Neutrophil (primary cell): ENCODE measurements at regions not wholly inside any gene's neighbourhood (a gene's known extent, or its start where the extent isn't known, plus 50 kb on each side); places are given as distances from the start of the nearest gene placed in this dataset.

Experiments
- H3K27ac ChIP-seq: fragments of 200-600 bp; sonication (generic); 2 replicates; pipeline ENCODE4 v1.5.1; 2016; ENCODE audit warnings: mild to moderate bottlenecking, moderate library complexity
- H3K27me3 ChIP-seq: fragments of 200-600 bp; sonication (generic); 2 replicates; pipeline ENCODE4 v1.6.0; 2016; ENCODE audit warnings: mild to moderate bottlenecking
- H3K36me3 ChIP-seq: fragments of 200-600 bp; sonication (generic); 2 replicates; pipeline ENCODE4 v1.5.1; 2017
- H3K4me1 ChIP-seq, 2 experiments: fragments of 200-600 bp in 1 of 2; sonication (generic) in 1 of 2; 1 replicate in 1 of 2; 2 replicates in 1 of 2; pipeline versions ENCODE4 v1.5.1 to v1.6.1; 2013 to 2016; ENCODE audit warnings: low read depth in 1 of 2, low read length in 1 of 2, mild to moderate bottlenecking in 1 of 2, moderate library complexity in 1 of 2; ENCODE audit not compliant: control insufficient read depth in 1 of 2, insufficient read depth in 1 of 2
- H3K4me3 ChIP-seq, 2 experiments: fragments of 200-600 bp in 1 of 2; sonication (generic) in 1 of 2; 1 replicate in 1 of 2; 2 replicates in 1 of 2; pipeline ENCODE4 v1.5.1; 2013 to 2016; ENCODE audit warnings: low read depth in 1 of 2, low read length in 1 of 2, mild to moderate bottlenecking in 1 of 2, moderate library complexity in 1 of 2
- H3K9me3 ChIP-seq: fragments of 200-600 bp; sonication (generic); 2 replicates; pipeline ENCODE4 v1.5.1; 2016
- CTCF ChIP-seq: fragments of 200-600 bp; sonication (generic); IDR thresholded peaks from 2 replicates; pipeline ENCODE4 v1.5.1; 2016; ENCODE audit warnings: antibody characterized with exemption

DNA sequence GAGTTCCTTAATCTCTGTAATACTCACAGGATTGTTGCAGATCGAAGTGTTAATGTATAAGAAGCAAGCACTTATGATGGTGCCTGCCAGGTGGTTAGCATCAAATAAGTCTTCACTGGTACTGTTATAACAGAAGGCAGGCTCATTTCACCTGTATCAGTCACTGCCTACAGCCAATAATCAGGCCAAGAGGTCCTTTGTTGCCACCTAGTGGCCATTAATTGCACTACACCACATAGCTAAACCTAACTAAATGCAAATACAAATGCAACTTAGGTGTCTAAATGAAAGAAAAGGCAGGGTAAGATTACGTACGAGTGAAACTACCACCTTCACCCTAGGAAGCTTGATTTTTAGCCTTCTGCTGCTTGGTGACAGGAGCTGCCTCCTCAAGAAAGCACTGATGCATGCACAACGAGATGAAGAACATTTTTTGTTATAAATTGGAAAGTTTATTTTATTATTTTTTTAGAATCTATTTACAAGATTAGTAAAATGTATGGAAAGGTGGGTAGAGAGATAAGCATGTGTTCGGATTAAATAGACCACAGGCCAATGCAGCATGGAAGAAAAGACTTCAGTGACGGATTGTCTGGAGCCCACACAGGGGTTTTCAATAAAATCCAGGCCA lies 334.8 kb upstream of the CAMK1G start:
- no peaks in the 10 kb centered on the region for H3K27me3 ChIP-seq
- TF ChIP-seq CTCF, result peak; percentile 83
- H3K9me3 ChIP-seq, result no peaks in the 10 kb centered on the region
- H3K4me1 ChIP-seq, result no peaks in the 10 kb centered on the region
- H3K27ac ChIP-seq, result no peak overlapping the region
- H3K4me3 ChIP-seq, result no peak overlapping the region
- no peaks in the 10 kb centered on the region for H3K36me3 ChIP-seq

DNA sequence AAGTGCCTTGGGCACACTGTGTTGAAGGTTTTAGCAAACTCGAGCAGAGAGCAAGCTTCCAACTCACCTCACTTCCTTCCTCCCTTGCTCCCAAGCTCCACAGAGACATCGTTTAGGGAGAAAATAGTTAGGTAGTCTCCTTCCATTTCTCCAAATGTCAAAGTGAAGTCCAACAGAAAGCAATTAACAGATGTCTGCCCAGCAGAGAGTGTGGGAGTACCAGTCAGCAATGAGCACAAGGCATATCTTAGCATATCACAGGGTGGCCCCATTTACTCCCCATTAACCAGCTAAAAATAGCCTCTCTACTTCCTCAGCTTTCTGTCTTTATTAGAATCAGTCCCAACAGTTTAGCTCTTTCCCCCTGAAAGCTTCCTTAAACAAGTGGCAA lies 334.2 kb upstream of the CAMK1G start:
- Histone ChIP-seq H3K4me1 (no peaks in the 10 kb centered on the region), H3K27me3 (no peaks in the 10 kb centered on the region), H3K36me3 (no peaks in the 10 kb centered on the region), H3K4me3 (no peak overlapping the region), H3K9me3 (no peaks in the 10 kb centered on the region), H3K27ac (no peak overlapping the region)
- no peak for TF ChIP-seq CTCF

DNA sequence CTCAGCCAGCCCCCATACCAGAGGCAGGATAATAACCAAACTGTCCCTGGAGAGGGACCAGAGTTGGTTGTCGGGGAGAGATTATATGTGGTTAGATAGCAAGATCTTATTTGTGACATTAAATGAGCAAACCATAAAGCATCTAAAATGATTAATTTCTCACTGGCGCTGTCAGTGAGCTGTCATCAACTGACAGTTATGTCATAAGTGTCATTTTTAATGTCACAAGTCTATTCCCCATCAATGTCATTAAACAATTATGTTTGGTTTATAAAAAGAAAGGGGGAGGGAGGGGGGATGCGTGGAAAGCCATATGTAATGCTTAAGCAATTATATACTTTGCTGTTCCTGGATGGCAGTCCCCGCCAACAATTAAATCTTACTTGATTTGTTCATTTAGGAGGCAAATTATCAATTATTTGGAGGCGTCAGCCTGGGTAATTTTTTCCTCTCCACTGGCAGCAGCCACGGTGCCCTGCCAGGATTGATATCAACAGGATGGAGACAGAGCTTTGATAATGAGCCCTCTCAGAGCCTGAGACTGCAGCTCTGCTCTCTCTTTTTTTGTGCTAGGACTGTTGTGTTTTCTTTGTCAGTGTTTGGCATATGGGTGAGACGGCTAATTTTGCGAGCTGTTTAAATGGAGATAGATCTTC lies 333.6 kb upstream of the CAMK1G start:
- Histone ChIP-seq H3K36me3 (no peaks in the 10 kb centered on the region), H3K27ac (no peak overlapping the region), H3K4me1 (no peaks in the 10 kb centered on the region), H3K4me3 (no peak overlapping the region), H3K9me3 (no peaks in the 10 kb centered on the region), H3K27me3 (no peaks in the 10 kb centered on the region)
- no peak for TF ChIP-seq CTCF

DNA sequence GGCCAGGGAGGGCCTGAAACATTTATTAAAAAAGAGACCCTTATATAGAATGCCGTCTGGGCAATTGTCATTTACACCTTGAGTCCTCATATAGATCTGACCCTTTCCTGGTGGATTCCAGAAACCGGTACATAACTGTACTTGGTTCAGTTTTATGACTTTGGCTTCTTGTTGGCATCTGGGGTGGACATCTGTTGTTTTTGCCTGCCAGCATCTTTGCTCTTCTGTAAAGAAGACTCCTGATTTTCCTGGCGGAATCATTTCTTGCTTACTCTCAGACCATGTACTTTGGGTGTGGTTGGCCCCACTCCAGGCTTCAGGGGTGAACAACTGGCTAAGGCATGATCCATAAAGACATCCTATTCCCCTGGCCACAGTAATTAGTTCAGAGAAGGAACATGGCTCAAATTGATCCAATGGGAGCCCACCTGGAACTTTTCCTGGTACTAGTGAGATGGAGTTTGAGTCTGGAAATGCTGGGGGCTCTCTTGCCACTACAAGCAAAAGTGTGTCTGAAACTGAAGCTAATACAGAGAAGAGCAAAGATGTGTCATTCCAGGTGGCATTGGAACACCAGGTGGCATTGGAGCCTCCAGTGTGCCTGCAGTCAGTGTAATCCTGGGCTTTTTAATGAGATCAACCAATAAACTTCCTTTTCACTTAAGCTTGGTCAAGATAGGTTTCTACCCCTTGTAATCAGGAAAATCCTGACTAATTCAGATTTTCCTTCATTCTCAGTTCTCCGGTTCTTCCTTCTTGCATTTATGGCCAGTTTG lies 332.5 kb upstream of the CAMK1G start:
- Histone ChIP-seq H3K36me3 (no peaks in the 10 kb centered on the region), H3K27me3 (no peaks in the 10 kb centered on the region), H3K4me1 (no peaks in the 10 kb centered on the region), H3K27ac (no peak overlapping the region), H3K9me3 (no peaks in the 10 kb centered on the region), H3K4me3 (no peak overlapping the region)
- no peak for TF ChIP-seq CTCF

- Histone ChIP-seq H3K4me1 (no peaks in the 10 kb centered on the region), H3K36me3 (no peaks in the 10 kb centered on the region), H3K27me3 (no peaks in the 10 kb centered on the region), H3K27ac (no peak overlapping the region), H3K4me3 (no peak overlapping the region), H3K9me3 (no peaks in the 10 kb centered on the region)
- TF ChIP-seq CTCF, result no peak
Measured at GRCh38 chr1:209256766-209257350, 326.7 kb upstream of the CAMK1G start.
